IgD-negative memory B cell (primary cell): ENCODE measurements at regions not wholly inside any gene's neighbourhood (a gene's known extent, or its start where the extent isn't known, plus 50 kb on each side); places are given as distances from the start of the nearest gene placed in this dataset.

ENCODE experiments used
- H3K27ac Mint-ChIP-seq, 3 donors: one replicate each; pipeline ENCODE4 v1.8.0; 2020 to 2022; ENCODE audit warnings: mild to moderate bottlenecking in 3 of 3, mixed read lengths in 3 of 3, moderate library complexity in 1 of 3
- H3K27me3 Mint-ChIP-seq: one replicate; pipeline ENCODE4 v1.8.0; 2021; ENCODE audit warnings: mixed read lengths
- H3K36me3 Mint-ChIP-seq: one replicate; pipeline ENCODE4 v1.8.0; 2020; ENCODE audit warnings: mild to moderate bottlenecking, mixed read lengths
- H3K4me1 Mint-ChIP-seq, 3 donors: one replicate each; pipeline ENCODE4 v1.8.0; 2020 to 2022; ENCODE audit warnings: mixed read lengths in 3 of 3, mild to moderate bottlenecking in 1 of 3
- H3K4me3 Mint-ChIP-seq, 4 donors: one replicate each; pipeline ENCODE4 v1.8.0; 2020 to 2022; ENCODE audit warnings: mild to moderate bottlenecking in 4 of 4, mixed read lengths in 4 of 4, moderate library complexity in 3 of 4
- H3K9me3 Mint-ChIP-seq, 3 donors: one replicate each; pipeline ENCODE4 v1.8.0; 2020 to 2021; ENCODE audit warnings: mixed read lengths in 3 of 3, mild to moderate bottlenecking in 1 of 3

DNA sequence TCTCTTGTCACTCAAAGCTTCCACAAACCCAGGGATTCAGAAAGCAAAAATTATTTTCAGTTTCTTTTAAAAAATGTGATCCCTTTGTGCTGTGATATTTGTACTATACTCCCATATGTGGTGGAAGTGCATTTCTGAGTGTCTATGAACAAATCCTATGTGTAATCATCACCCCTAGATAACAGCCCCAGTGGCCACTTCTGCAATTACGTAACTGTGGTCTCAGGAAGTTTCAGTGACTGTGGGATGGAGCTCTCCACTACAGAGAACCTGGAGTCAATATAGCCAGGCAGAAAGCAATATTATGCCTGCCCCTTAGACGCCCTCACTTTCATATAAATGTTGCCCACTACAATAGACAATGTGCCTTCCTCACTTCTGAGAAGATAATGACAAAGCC, 1101.7 kb upstream of the GHITM start:
- no peaks in the 10 kb centered on the region for H3K36me3 Mint-ChIP-seq
- no peak overlapping the region for H3K4me3 Mint-ChIP-seq
- H3K27ac Mint-ChIP-seq, result no peak overlapping the region
- H3K9me3 Mint-ChIP-seq, result peaks cover 3 to 9% (median 9%) of the 10 kb centered on the region in 3 donors
- no peaks in the 10 kb centered on the region for H3K27me3 Mint-ChIP-seq
- H3K4me1 Mint-ChIP-seq, result no peaks in the 10 kb centered on the region

- H3K4me1 Mint-ChIP-seq, result no peaks in the 10 kb centered on the region
- no peak overlapping the region for H3K27ac Mint-ChIP-seq
- H3K36me3 Mint-ChIP-seq, result no peaks in the 10 kb centered on the region
- no peaks in the 10 kb centered on the region for H3K27me3 Mint-ChIP-seq
- no peak overlapping the region for H3K4me3 Mint-ChIP-seq
- H3K9me3 Mint-ChIP-seq, result peaks cover 2 to 9% (median 9%) of the 10 kb centered on the region in 3 donors
These were observed 1100.7 kb upstream of the GHITM start for GRCh38 chr10:83038631-83039030.

GRCh38 chr10:83045731-83046130, 1093.6 kb upstream of the GHITM start:
- no peak overlapping the region for H3K4me3 Mint-ChIP-seq
- no peak overlapping the region for H3K27ac Mint-ChIP-seq

DNA sequence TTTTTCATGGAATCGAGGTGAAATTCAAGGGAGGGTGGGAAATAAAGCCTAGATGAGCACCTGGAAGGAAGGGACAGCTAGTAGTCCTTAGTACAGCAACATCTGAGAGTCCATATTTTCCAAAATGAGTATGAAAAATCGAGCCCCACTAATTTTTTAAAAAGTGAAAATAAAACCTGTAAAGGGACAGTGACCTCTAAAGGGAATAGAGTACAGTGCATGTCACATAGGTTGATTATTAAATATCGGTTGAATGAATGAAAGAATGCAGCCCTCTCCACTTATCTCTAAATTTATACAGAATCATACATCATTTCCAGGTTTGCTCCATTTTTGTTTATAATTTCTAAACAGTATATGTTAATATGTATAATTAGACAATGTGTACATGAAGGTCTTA, 1088.5 kb upstream of the GHITM start:
- peaks cover 0 to 5% (median 2%) of the 10 kb centered on the region in 3 donors for H3K9me3 Mint-ChIP-seq
- no peak overlapping the region for H3K4me3 Mint-ChIP-seq

More at GRCh38 chr10:83045731-83046130, 1093.6 kb upstream of the GHITM start:
- H3K4me1 Mint-ChIP-seq, result no peaks in the 10 kb centered on the region
- H3K27me3 Mint-ChIP-seq, result peaks cover 2% of the 10 kb centered on the region
- peaks cover 0 to 5% (median 0%) of the 10 kb centered on the region in 3 donors for H3K9me3 Mint-ChIP-seq
- no peaks in the 10 kb centered on the region for H3K36me3 Mint-ChIP-seq

GRCh38 chr10:83062871-83063270, 1076.4 kb upstream of the GHITM start:
- Mint-ChIP-seq H3K4me3 (no peak overlapping the region), H3K27ac (no peak overlapping the region), H3K4me1 (peaks cover 0 to 2% (median 0%) of the 10 kb centered on the region in 3 donors), H3K36me3 (no peaks in the 10 kb centered on the region), H3K27me3 (no peaks in the 10 kb centered on the region), H3K9me3 (peaks cover 0 to 16% (median 6%) of the 10 kb centered on the region in 3 donors)

More for the DNA sequence above, 1088.5 kb upstream of the GHITM start:
- no peaks in the 10 kb centered on the region for H3K36me3 Mint-ChIP-seq
- H3K4me1 Mint-ChIP-seq, result no peaks in the 10 kb centered on the region
- no peak overlapping the region for H3K27ac Mint-ChIP-seq
- H3K27me3 Mint-ChIP-seq, result peaks cover 2% of the 10 kb centered on the region

DNA sequence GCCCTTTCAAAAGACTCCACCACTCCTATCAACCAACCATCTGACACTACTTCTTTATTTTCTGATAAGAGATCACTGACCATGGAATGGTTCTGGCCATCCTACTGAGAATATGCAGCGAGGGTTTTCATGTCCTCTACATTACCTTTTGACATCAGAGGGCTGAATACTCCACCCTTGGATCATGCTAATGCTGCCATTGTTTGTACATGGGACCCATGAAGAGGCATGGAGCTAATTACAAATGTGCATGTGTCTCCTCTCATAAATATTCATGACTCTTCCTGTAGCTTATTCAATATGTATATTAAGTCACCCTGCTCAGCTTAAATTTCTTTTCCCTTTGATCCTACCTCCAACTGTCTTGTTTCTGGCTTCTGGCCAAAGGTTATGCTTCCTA, 1065.8 kb upstream of the GHITM start:
- H3K4me3 Mint-ChIP-seq, result no peak overlapping the region
- H3K27me3 Mint-ChIP-seq, result no peaks in the 10 kb centered on the region
- H3K4me1 Mint-ChIP-seq, result no peaks in the 10 kb centered on the region
- H3K27ac Mint-ChIP-seq, result no peak overlapping the region
- H3K9me3 Mint-ChIP-seq, result peaks cover 3% of the 10 kb centered on the region in 3 donors
- H3K36me3 Mint-ChIP-seq, result no peaks in the 10 kb centered on the region

DNA sequence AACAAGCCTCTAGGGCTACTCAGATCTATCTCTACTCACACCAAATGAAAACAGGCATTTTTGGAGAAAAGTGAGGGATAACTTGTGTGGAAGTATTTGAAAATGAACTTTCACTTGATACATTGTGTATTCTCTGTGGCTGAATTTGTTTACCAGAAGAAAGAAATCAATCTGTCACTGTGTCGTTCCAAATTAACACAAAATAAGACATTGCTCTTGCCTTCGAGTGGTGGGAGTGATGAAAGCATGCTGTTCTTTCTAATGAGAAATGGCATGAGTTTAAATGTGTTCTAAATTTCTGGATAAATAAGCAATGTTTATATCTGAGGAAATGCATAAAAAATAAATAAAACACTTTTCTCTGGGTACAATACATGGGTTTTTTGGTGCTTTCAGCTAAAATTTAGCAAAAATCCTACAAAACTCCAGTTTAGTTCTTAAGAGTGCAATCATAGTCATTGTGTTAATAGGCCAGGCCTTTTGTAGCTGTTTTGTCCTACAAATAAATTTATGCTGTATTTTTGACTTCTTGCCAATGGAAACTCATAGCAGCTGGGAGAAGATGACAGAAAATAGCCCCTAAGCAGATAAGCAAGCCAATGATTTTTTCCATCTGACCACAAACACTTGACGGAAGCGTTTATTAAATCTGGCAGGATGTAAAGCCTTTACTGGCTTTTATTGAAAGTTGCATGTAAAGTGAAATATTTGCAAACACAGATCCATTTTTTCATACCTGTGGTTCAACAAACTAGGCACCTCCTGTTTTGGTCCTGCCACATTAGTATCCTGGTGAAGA, 1064.1 kb upstream of the GHITM start:
- H3K9me3 Mint-ChIP-seq, result peaks cover 2 to 8% (median 3%) of the 10 kb centered on the region in 3 donors
- no peaks in the 10 kb centered on the region for H3K4me1 Mint-ChIP-seq
- no peaks in the 10 kb centered on the region for H3K27me3 Mint-ChIP-seq
- no peaks in the 10 kb centered on the region for H3K36me3 Mint-ChIP-seq
- H3K4me3 Mint-ChIP-seq, result no peak overlapping the region
- H3K27ac Mint-ChIP-seq, result no peak overlapping the region

DNA sequence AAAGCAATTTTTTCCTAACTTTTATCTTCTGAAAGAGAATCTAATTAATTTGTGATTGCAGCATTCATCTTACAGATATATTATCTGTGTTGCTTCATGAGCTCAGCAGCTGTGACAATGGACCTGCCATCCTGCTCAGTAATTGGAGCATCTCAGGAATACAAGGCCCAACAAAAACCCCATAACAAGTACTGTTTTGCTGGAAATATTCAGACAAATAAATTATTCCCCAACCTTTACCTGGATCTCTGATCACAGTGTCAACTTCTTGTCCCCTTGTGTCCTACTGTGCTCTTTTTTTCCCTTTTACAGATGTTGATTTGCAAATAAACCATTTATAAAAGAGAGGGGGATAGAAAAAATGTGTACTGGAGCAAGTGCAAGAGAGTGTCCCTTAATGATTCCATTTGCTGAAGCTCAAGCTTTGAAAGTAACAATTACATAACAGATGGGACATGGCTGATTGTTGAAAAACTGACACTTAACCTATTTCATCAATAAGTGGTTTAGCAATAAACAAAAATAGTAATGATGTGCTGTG, 1063.4 kb upstream of the GHITM start:
- Mint-ChIP-seq H3K36me3 (no peaks in the 10 kb centered on the region), H3K4me3 (no peak overlapping the region), H3K27ac (no peak overlapping the region), H3K27me3 (no peaks in the 10 kb centered on the region), H3K9me3 (peaks cover 2 to 5% (median 2%) of the 10 kb centered on the region in 3 donors), H3K4me1 (no peaks in the 10 kb centered on the region)

DNA sequence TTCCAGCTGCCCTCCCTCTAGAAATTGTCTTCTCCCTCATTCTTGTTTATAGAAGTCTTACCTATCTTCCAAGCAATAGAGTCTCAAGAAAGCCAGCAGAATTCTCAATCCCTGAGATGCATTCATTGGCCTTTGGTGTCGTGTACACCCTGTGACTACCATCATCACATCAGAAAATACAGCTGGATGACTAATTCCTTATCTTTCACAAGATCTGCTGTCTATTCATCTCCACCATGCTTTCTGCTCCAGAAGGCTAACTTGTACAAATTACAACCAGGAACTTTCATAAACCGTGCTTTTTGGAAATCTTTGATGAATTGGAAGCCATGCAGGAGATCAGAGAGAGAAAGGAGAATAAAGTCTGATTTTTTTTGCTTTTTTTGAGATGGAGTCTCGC, 1062.9 kb upstream of the GHITM start:
- H3K27me3 Mint-ChIP-seq, result no peaks in the 10 kb centered on the region
- H3K4me1 Mint-ChIP-seq, result no peaks in the 10 kb centered on the region
- H3K4me3 Mint-ChIP-seq, result no peak overlapping the region
- H3K27ac Mint-ChIP-seq, result no peak overlapping the region
- peaks cover 2 to 5% (median 2%) of the 10 kb centered on the region in 3 donors for H3K9me3 Mint-ChIP-seq
- H3K36me3 Mint-ChIP-seq, result no peaks in the 10 kb centered on the region

DNA sequence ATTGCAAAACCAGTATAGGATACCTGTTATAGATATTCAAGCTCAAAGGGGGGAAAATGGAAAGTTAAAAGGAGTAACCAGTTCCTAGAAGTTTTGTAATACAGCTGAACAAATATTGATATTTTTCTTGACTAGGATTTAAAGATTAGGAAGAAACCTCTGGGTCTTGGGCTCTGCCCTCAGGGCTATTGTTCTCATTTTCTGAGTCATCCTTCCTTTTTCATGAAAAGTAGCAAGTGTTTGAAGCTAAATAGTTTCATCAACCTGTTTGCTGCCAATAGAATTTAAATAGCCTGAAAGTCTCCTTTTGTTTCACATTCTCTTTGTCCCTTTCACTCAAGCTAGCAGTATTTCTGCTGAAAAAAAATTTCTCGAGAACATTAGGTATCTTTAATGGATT, 1061.1 kb upstream of the GHITM start:
- Mint-ChIP-seq H3K9me3 (peaks cover 2 to 5% (median 2%) of the 10 kb centered on the region in 3 donors), H3K4me1 (no peaks in the 10 kb centered on the region), H3K36me3 (no peaks in the 10 kb centered on the region), H3K4me3 (no peak overlapping the region), H3K27ac (no peak overlapping the region), H3K27me3 (no peaks in the 10 kb centered on the region)

- Mint-ChIP-seq H3K27ac (no peak overlapping the region), H3K9me3 (peaks cover 2 to 5% (median 2%) of the 10 kb centered on the region in 3 donors), H3K36me3 (no peaks in the 10 kb centered on the region), H3K4me3 (no peak overlapping the region), H3K4me1 (no peaks in the 10 kb centered on the region), H3K27me3 (no peaks in the 10 kb centered on the region)
These were observed 1060.7 kb upstream of the GHITM start for GRCh38 chr10:83078645-83079044.

DNA sequence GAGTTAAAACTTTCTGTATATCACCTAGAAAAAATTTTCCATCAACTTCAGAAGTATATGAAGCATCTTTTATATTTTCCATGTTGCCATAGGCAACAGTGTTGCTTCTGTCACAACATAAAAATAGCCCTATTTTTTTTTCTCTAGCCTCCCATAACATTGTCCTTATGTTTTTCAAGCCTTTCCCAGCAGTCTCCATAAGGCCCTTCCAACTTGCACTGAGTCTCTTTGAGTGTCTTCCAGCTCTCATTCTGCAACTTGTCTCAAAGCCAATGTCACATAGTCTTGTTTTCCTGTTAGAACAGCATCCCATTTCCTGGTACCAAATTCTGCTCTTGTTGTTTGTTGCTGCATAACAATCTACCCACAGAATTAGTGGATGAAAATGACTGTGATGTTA, 1055.5 kb upstream of the GHITM start:
- H3K36me3 Mint-ChIP-seq, result no peaks in the 10 kb centered on the region
- peaks cover 0 to 5% (median 5%) of the 10 kb centered on the region in 3 donors for H3K9me3 Mint-ChIP-seq
- no peaks in the 10 kb centered on the region for H3K27me3 Mint-ChIP-seq
- no peaks in the 10 kb centered on the region for H3K4me1 Mint-ChIP-seq
- H3K4me3 Mint-ChIP-seq, result no peak overlapping the region
- no peak overlapping the region for H3K27ac Mint-ChIP-seq

- Mint-ChIP-seq H3K9me3 (peaks cover 0 to 2% (median 0%) of the 10 kb centered on the region in 3 donors), H3K4me1 (no peaks in the 10 kb centered on the region), H3K27me3 (no peaks in the 10 kb centered on the region), H3K36me3 (no peaks in the 10 kb centered on the region), H3K27ac (no peak overlapping the region), H3K4me3 (no peak overlapping the region)
These were observed 1050.0 kb upstream of the GHITM start for GRCh38 chr10:83089335-83089734.

DNA sequence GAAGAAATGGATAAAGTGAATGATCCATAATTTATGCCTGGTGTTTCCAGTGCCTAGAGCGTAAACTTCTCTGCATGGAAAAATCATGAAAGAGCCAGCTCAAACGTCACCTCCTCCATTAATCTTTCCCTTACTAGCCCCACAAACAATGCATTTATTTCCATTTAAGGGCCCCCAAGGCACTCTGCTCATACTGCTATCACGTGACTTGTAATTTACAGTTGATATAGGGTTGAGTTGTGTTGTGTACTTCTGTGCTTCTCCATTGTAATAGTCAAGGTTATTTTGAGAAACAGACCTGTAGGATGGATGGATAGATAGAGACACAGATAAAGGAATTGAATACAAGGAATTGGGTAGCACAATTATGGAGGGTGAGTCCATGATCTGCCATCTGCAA, 1034.7 kb upstream of the GHITM start:
- H3K27me3 Mint-ChIP-seq, result no peaks in the 10 kb centered on the region
- no peaks in the 10 kb centered on the region for H3K36me3 Mint-ChIP-seq

GRCh38 chr10:83108565-83109333, 1030.6 kb upstream of the GHITM start:
- Mint-ChIP-seq H3K9me3 (peaks cover 3 to 31% (median 10%) of the 10 kb centered on the region in 3 donors), H3K27ac (no peak overlapping the region), H3K36me3 (no peaks in the 10 kb centered on the region)

More for the DNA sequence above, 1034.7 kb upstream of the GHITM start:
- Mint-ChIP-seq H3K9me3 (peaks cover 5 to 11% (median 11%) of the 10 kb centered on the region in 3 donors), H3K27ac (no peak overlapping the region), H3K4me3 (no peak overlapping the region), H3K4me1 (no peaks in the 10 kb centered on the region)

More at GRCh38 chr10:83108565-83109333, 1030.6 kb upstream of the GHITM start:
- Mint-ChIP-seq H3K4me1 (no peaks in the 10 kb centered on the region), H3K27me3 (no peaks in the 10 kb centered on the region), H3K4me3 (no peak overlapping the region)
